ENCODE measurements at regions not wholly inside any gene's neighbourhood (a gene's known extent, or its start where the extent isn't known, plus 50 kb on each side); places are given as distances from the start of the nearest gene placed in this dataset.

DNA sequence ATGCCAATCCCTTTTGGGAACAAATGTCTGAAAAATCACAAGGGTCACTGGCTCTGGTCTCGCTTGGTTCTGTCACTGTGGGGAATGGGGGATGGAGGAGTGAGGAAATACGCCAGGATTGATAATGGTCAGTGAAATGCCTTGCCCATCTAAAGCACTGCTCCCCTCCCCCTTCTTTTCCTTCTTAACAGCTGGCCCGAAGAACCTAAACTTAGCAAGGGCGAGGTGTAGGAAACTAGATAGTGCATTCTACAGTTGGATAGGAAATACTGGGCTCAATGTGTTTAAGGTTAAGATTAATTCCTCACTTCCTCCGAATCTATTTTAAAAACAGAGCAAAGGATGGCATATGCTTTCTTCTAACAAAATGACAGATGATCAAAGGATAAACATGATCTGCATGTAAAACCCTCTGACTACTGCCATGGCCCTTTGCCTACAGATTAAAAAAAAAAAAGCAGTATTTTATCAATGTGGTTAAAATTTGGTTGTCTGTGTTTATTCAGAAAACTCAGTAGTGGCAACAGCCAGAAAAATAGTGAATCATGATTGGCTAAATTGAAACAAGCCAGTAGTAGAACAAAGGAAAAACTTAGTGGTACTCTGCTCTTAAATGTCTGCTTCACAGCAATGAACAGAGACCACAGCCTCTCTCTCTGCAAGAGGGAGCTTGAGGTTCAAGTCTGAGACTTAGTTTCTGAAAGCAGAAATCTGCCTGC is 86.1 kb upstream of the VAV3 start:
- no peak overlapping the region for H3K27ac Mint-ChIP-seq
- peaks cover 5% of the 10 kb centered on the region; the same call in 1 of the 2 replicates for H3K4me1 Mint-ChIP-seq (ENCODE audit: low read depth)
- no peak overlapping the region for H3K4me3 Mint-ChIP-seq
- no peaks in the 10 kb centered on the region for H3K36me3 Mint-ChIP-seq (ENCODE audit: low read depth)
- peaks cover 8% of the 10 kb centered on the region; the same call in 1 of the 2 replicates for H3K27me3 Mint-ChIP-seq (ENCODE audit: insufficient read depth)
- no peak for DNase-seq
- H3K9me3 Mint-ChIP-seq: no peaks in the 10 kb centered on the region
- TF ChIP-seq, protein P1, sequence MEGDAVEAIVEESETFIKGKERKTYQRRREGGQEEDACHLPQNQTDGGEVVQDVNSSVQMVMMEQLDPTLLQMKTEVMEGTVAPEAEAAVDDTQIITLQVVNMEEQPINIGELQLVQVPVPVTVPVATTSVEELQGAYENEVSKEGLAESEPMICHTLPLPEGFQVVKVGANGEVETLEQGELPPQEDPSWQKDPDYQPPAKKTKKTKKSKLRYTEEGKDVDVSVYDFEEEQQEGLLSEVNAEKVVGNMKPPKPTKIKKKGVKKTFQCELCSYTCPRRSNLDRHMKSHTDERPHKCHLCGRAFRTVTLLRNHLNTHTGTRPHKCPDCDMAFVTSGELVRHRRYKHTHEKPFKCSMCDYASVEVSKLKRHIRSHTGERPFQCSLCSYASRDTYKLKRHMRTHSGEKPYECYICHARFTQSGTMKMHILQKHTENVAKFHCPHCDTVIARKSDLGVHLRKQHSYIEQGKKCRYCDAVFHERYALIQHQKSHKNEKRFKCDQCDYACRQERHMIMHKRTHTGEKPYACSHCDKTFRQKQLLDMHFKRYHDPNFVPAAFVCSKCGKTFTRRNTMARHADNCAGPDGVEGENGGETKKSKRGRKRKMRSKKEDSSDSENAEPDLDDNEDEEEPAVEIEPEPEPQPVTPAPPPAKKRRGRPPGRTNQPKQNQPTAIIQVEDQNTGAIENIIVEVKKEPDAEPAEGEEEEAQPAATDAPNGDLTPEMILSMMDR (IDR thresholded peaks at IDR 0.05): no peak

DNA sequence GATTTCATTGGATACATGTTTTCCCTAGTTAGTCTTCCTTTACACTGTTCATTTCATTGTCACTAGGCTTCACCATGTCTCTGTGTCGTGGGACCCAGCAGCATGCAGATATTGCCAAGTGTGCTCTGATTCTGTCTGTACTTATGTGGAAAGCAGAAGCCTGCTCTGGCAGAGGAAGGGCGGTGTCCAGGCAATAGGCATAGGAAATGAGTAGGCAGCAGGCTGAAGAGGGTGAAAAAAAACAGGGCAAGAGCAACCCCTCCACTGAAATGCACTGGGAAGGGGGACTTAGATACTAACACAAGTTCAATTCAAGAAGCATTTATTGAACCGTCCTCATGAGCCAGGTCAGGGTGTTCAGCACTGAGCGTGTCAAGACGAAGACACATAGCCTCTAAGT is 85.2 kb upstream of the VAV3 start:
- Mint-ChIP-seq H3K9me3 (no peaks in the 10 kb centered on the region), H3K27me3 (ENCODE audit: insufficient read depth) (peaks cover 9% of the 10 kb centered on the region; the same call in 1 of the 2 replicates), H3K4me3 (no peak overlapping the region), H3K27ac (no peak overlapping the region), H3K4me1 (ENCODE audit: low read depth) (peaks cover 5% of the 10 kb centered on the region; the same call in 1 of the 2 replicates), H3K36me3 (ENCODE audit: low read depth) (no peaks in the 10 kb centered on the region)
- no peak for DNase-seq
- TF ChIP-seq, protein P1 (IDR thresholded peaks at IDR 0.05): no peak

DNA sequence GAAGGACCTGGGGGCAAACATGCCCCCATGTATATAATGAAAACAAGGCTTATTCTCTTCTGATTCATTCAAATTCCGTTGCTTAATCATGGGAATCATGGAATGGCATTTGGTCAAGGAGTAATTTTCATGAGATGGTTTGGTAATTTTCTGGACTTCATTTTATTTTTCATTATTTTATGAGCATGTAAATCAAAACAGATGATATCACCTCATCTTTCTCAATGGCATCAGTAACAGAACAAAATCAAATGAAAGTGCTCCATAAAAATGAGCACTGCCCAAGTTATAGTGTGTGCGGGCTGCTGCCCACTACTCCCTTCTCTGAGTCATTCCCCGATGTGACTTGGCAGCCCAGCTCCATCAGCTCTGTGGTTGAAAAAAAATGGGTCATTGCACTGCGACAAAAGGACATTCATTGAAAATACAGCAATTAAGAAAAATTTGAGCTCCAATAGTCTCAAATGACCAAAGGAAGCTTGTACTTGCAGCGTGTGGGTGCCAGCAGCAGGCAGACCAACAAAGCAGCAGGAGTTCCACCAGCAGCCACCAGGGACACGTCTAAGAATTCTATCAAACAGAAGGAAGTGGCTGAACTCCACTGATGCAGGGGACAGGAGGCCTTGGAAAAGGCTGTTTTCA is 84.3 kb upstream of the VAV3 start:
- Mint-ChIP-seq H3K27ac (no peak overlapping the region), H3K4me1 (ENCODE audit: low read depth) (peaks cover 5% of the 10 kb centered on the region; the same call in 1 of the 2 replicates), H3K27me3 (ENCODE audit: insufficient read depth) (peaks cover 9% of the 10 kb centered on the region; the same call in 1 of the 2 replicates), H3K9me3 (no peaks in the 10 kb centered on the region), H3K4me3 (no peak overlapping the region), H3K36me3 (ENCODE audit: low read depth) (no peaks in the 10 kb centered on the region)
- TF ChIP-seq, protein P1 (IDR thresholded peaks at IDR 0.05): peak; percentile 66
- DNase-seq: peak; percentile 8

DNA sequence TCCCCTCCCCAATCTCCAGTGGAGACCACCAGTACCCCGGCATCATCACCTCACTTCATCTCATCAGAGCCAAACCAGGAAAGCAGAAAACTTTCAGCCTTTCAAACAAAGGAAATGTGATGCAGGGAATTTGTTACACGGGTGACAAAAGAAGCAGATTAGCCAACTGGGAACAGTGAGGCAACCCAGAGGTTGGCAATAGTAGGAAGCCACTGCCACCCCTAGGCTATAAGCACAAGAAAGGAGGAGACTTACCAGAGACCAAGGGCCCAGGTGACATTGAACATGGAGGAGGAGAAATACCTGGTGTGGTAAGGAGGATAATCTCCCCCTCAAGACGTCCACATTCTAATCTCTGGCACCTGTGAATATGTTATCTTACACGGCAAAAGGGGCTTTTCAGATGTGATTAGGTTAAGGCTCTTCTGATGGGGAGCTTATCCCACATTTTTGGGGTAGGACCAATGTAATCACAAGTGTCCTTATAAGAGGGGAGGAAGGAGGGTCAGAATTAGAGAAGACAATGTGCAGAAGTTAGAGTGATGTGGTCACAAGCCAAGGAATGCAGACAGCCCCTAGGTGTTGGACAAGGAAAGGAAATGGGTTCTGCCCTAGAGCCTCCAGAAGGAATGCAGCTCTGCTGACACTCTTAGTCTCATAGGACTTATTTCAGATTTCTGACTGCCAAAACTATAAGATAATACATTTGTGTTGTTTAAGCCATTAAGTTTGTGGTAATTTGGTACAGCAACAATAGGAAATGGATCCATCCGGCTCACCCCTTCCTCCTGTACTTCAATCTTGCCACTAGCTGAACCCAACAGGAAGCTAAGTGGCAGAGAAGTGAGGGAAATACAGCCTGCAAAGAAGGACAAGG is 83.6 kb upstream of the VAV3 start:
- no peak overlapping the region for H3K4me3 Mint-ChIP-seq
- DNase-seq: no peak
- H3K27ac Mint-ChIP-seq: no peak overlapping the region
- peaks cover 5% of the 10 kb centered on the region; the same call in 1 of the 2 replicates for H3K4me1 Mint-ChIP-seq (ENCODE audit: low read depth)
- no peaks in the 10 kb centered on the region for H3K9me3 Mint-ChIP-seq
- peaks cover 9% of the 10 kb centered on the region; the same call in 1 of the 2 replicates for H3K27me3 Mint-ChIP-seq (ENCODE audit: insufficient read depth)
- TF ChIP-seq, protein P1 (IDR thresholded peaks at IDR 0.05): no peak
- H3K36me3 Mint-ChIP-seq (ENCODE audit: low read depth): no peaks in the 10 kb centered on the region

DNA sequence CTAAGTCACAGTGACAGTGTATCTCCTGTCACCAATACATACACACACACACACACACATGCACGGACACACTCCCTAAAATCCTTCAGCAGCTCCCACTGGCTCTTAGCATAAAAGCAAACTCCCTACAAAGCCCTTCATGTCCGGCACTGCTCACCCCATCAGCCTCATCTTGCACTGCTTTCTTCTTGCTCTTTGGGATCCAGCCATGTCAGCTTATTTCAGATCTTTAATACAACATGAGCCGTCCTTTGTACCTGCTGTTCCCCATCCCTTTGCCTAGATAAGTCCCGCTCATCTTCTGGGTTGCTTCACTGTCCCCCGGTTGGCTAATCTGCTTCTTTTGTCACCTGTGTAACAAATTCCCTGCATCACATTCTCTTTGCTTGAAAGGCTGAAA is 82.1 kb upstream of the VAV3 start:
- H3K4me3 Mint-ChIP-seq: no peak overlapping the region
- H3K4me1 Mint-ChIP-seq (ENCODE audit: low read depth): peaks cover 5% of the 10 kb centered on the region; the same call in 1 of the 2 replicates
- no peak overlapping the region for H3K27ac Mint-ChIP-seq
- DNase-seq: no peak
- H3K36me3 Mint-ChIP-seq (ENCODE audit: low read depth): no peaks in the 10 kb centered on the region
- no peaks in the 10 kb centered on the region for H3K9me3 Mint-ChIP-seq
- peaks cover 9% of the 10 kb centered on the region; the same call in 1 of the 2 replicates for H3K27me3 Mint-ChIP-seq (ENCODE audit: insufficient read depth)
- TF ChIP-seq, protein P1 (IDR thresholded peaks at IDR 0.05): no peak
